ENCODE measurements at regions not wholly inside any gene's neighbourhood (a gene's known extent, or its start where the extent isn't known, plus 50 kb on each side); places are given as distances from the start of the nearest gene placed in this dataset.

- Histone ChIP-seq H3K4me3 (ENCODE audit: insufficient read depth, low read depth, low read length) (no peak overlapping the region), H3K27me3 (ENCODE audit: control insufficient read depth, insufficient read depth, low read length) (peaks cover 48% of the 10 kb centered on the region), H3K36me3 (replicated peaks; ENCODE audit: control insufficient read depth, insufficient read depth, low read length) (no peaks in the 10 kb centered on the region)
- no peak for DNase-seq
Measured at GRCh38 chr6:92848901-92849300, 570.5 kb downstream of the EPHA7 start.

GRCh38 chr6:92848459-92848858 is 570.9 kb downstream of the EPHA7 start:
- no peaks in the 10 kb centered on the region for H3K36me3 ChIP-seq (replicated peaks; ENCODE audit: control insufficient read depth, insufficient read depth, low read length)
- no peak overlapping the region for H3K4me3 ChIP-seq (ENCODE audit: insufficient read depth, low read depth, low read length)
- no peak for DNase-seq
- peaks cover 48% of the 10 kb centered on the region for H3K27me3 ChIP-seq (ENCODE audit: control insufficient read depth, insufficient read depth, low read length)

- no peak overlapping the region for H3K4me3 ChIP-seq (ENCODE audit: insufficient read depth, low read depth, low read length)
Measured at GRCh38 chr6:92847988-92848387, 571.4 kb downstream of the EPHA7 start.

GRCh38 chr6:92840246-92840930 is 579.0 kb downstream of the EPHA7 start:
- Histone ChIP-seq H3K36me3 (replicated peaks; ENCODE audit: control insufficient read depth, insufficient read depth, low read length) (no peaks in the 10 kb centered on the region), H3K4me3 (ENCODE audit: insufficient read depth, low read depth, low read length) (no peak overlapping the region), H3K27me3 (ENCODE audit: control insufficient read depth, insufficient read depth, low read length) (peaks cover 2% of the 10 kb centered on the region; the same call in 1 of the 2 replicates)
- DNase-seq, result no peak

More at GRCh38 chr6:92847988-92848387, 571.4 kb downstream of the EPHA7 start:
- H3K36me3 ChIP-seq (replicated peaks; ENCODE audit: control insufficient read depth, insufficient read depth, low read length), result no peaks in the 10 kb centered on the region
- H3K27me3 ChIP-seq (ENCODE audit: control insufficient read depth, insufficient read depth, low read length), result peaks cover 48% of the 10 kb centered on the region
- DNase-seq, result no peak

- Histone ChIP-seq H3K36me3 (replicated peaks; ENCODE audit: control insufficient read depth, insufficient read depth, low read length) (no peaks in the 10 kb centered on the region), H3K27me3 (ENCODE audit: control insufficient read depth, insufficient read depth, low read length) (no peaks in the 10 kb centered on the region), H3K4me3 (ENCODE audit: insufficient read depth, low read depth, low read length) (no peak overlapping the region)
- no peak for DNase-seq
Measured at GRCh38 chr6:92828788-92829187, 590.6 kb downstream of the EPHA7 start.

GRCh38 chr6:92827104-92827503 is 592.3 kb downstream of the EPHA7 start:
- DNase-seq, result no peak
- H3K36me3 ChIP-seq (replicated peaks; ENCODE audit: control insufficient read depth, insufficient read depth, low read length), result no peaks in the 10 kb centered on the region
- H3K27me3 ChIP-seq (ENCODE audit: control insufficient read depth, insufficient read depth, low read length), result no peaks in the 10 kb centered on the region
- no peak overlapping the region for H3K4me3 ChIP-seq (ENCODE audit: insufficient read depth, low read depth, low read length)

GRCh38 chr6:92826633-92827032 is 592.7 kb downstream of the EPHA7 start:
- no peak for DNase-seq
- no peak overlapping the region for H3K4me3 ChIP-seq (ENCODE audit: insufficient read depth, low read depth, low read length)
- H3K27me3 ChIP-seq (ENCODE audit: control insufficient read depth, insufficient read depth, low read length), result no peaks in the 10 kb centered on the region
- H3K36me3 ChIP-seq (replicated peaks; ENCODE audit: control insufficient read depth, insufficient read depth, low read length), result no peaks in the 10 kb centered on the region

- no peak overlapping the region for H3K4me3 ChIP-seq (ENCODE audit: insufficient read depth, low read depth, low read length)
- no peaks in the 10 kb centered on the region for H3K27me3 ChIP-seq (ENCODE audit: control insufficient read depth, insufficient read depth, low read length)
- H3K36me3 ChIP-seq (replicated peaks; ENCODE audit: control insufficient read depth, insufficient read depth, low read length), result no peaks in the 10 kb centered on the region
- no peak for DNase-seq
Measured at GRCh38 chr6:92822222-92822621, 597.1 kb downstream of the EPHA7 start.

- Histone ChIP-seq H3K4me3 (ENCODE audit: insufficient read depth, low read depth, low read length) (no peak overlapping the region), H3K27me3 (ENCODE audit: control insufficient read depth, insufficient read depth, low read length) (no peaks in the 10 kb centered on the region), H3K36me3 (replicated peaks; ENCODE audit: control insufficient read depth, insufficient read depth, low read length) (no peaks in the 10 kb centered on the region)
- no peak for DNase-seq
Measured at GRCh38 chr6:92820601-92821000, 598.8 kb downstream of the EPHA7 start.

GRCh38 chr6:92810913-92811312 is 608.4 kb downstream of the EPHA7 start:
- H3K27me3 ChIP-seq (ENCODE audit: control insufficient read depth, insufficient read depth, low read length), result no peaks in the 10 kb centered on the region
- peak; percentile 58 for DNase-seq
- no peak overlapping the region for H3K4me3 ChIP-seq (ENCODE audit: insufficient read depth, low read depth, low read length)
- no peaks in the 10 kb centered on the region for H3K36me3 ChIP-seq (replicated peaks; ENCODE audit: control insufficient read depth, insufficient read depth, low read length)

GRCh38 chr6:92806254-92806653 is 613.1 kb downstream of the EPHA7 start:
- H3K36me3 ChIP-seq (replicated peaks; ENCODE audit: control insufficient read depth, insufficient read depth, low read length), result no peaks in the 10 kb centered on the region
- no peak for DNase-seq
- no peaks in the 10 kb centered on the region for H3K27me3 ChIP-seq (ENCODE audit: control insufficient read depth, insufficient read depth, low read length)
- H3K4me3 ChIP-seq (ENCODE audit: insufficient read depth, low read depth, low read length), result no peak overlapping the region

GRCh38 chr6:92791403-92791802 is 628.0 kb downstream of the EPHA7 start:
- no peaks in the 10 kb centered on the region for H3K27me3 ChIP-seq (ENCODE audit: control insufficient read depth, insufficient read depth, low read length)
- H3K4me3 ChIP-seq (ENCODE audit: insufficient read depth, low read depth, low read length), result no peak overlapping the region
- no peaks in the 10 kb centered on the region for H3K36me3 ChIP-seq (replicated peaks; ENCODE audit: control insufficient read depth, insufficient read depth, low read length)
- DNase-seq, result no peak

GRCh38 chr6:92790381-92790780 is 629.0 kb downstream of the EPHA7 start:
- H3K27me3 ChIP-seq (ENCODE audit: control insufficient read depth, insufficient read depth, low read length), result no peaks in the 10 kb centered on the region
- H3K4me3 ChIP-seq (ENCODE audit: insufficient read depth, low read depth, low read length), result no peak overlapping the region
- no peaks in the 10 kb centered on the region for H3K36me3 ChIP-seq (replicated peaks; ENCODE audit: control insufficient read depth, insufficient read depth, low read length)
- no peak for DNase-seq

GRCh38 chr6:92784235-92784634 is 635.1 kb downstream of the EPHA7 start:
- no peak for DNase-seq
- H3K4me3 ChIP-seq (ENCODE audit: insufficient read depth, low read depth, low read length), result no peak overlapping the region
- no peaks in the 10 kb centered on the region for H3K27me3 ChIP-seq (ENCODE audit: control insufficient read depth, insufficient read depth, low read length)
- H3K36me3 ChIP-seq (replicated peaks; ENCODE audit: control insufficient read depth, insufficient read depth, low read length), result no peaks in the 10 kb centered on the region

GRCh38 chr6:92779746-92780145 is 639.6 kb downstream of the EPHA7 start:
- DNase-seq, result no peak
- H3K27me3 ChIP-seq (ENCODE audit: control insufficient read depth, insufficient read depth, low read length), result no peaks in the 10 kb centered on the region
- no peaks in the 10 kb centered on the region for H3K36me3 ChIP-seq (replicated peaks; ENCODE audit: control insufficient read depth, insufficient read depth, low read length)
- H3K4me3 ChIP-seq (ENCODE audit: insufficient read depth, low read depth, low read length), result no peak overlapping the region
